Common myeloid progenitor, CD34-positive (primary cell): ENCODE measurements at regions not wholly inside any gene's neighbourhood (a gene's known extent, or its start where the extent isn't known, plus 50 kb on each side); places are given as distances from the start of the nearest gene placed in this dataset.

Experiments
- CTCF ChIA-PET: fragments of 350-600 bp; sonication (Branson Sonifier 250); formaldehyde crosslinking; loops from one replicate; lab custom pipeline; 2021; ENCODE audit warnings: antibody characterized with exemption; lab: Charles Lee
- POLR2A ChIA-PET: fragments of 350-600 bp; sonication (Branson Sonifier 250); formaldehyde crosslinking; loops from one replicate; lab custom pipeline; 2021; ENCODE audit warnings: antibody characterized with exemption; lab: Charles Lee
- DNase-seq, 3 donors: peaks; one replicate each; pipeline versions ENCODE4 v3.0.0 to v3.0.0-alpha.2; 2013
- H3K27ac ChIP-seq, 2 experiments: 1 replicate in 1 of 2; 2 replicates in 1 of 2; pipeline ENCODE4 v1.7.0; 2013; ENCODE audit warnings: inconsistent platforms in 2 of 2, low read length in 2 of 2, mild to moderate bottlenecking in 2 of 2, low read depth in 1 of 2, moderate library complexity in 1 of 2; ENCODE audit not compliant: severe bottlenecking in 2 of 2, insufficient read depth in 1 of 2, poor library complexity in 1 of 2
- H3K27me3 ChIP-seq, 5 experiments: replicated peaks in 2 of 5; 1 replicate in 3 of 5; 2 replicates in 2 of 5; pipeline versions ENCODE4 v1.6.1 to v1.7.0; 2013; ENCODE audit warnings: low read length in 4 of 5, mild to moderate bottlenecking in 2 of 5, moderate library complexity in 2 of 5, inconsistent platforms in 1 of 5; ENCODE audit not compliant: insufficient read depth in 5 of 5, control insufficient read depth in 4 of 5
- H3K36me3 ChIP-seq, 4 experiments: 1 replicate in 2 of 4; 2 replicates in 2 of 4; pipeline versions ENCODE4 v1.6.1 to v1.7.0; 2013; ENCODE audit warnings: low read length in 3 of 4, control low read depth in 1 of 4, mild to moderate bottlenecking in 1 of 4; ENCODE audit not compliant: control insufficient read depth in 4 of 4, insufficient read depth in 4 of 4
- H3K4me1 ChIP-seq, 4 experiments: 1 replicate in 3 of 4; 2 replicates in 1 of 4; pipeline versions ENCODE4 v1.6.1 to v1.7.1; 2013; ENCODE audit warnings: low read length in 3 of 4, mild to moderate bottlenecking in 3 of 4, control low read depth in 1 of 4, inconsistent platforms in 1 of 4, moderate library complexity in 1 of 4; ENCODE audit not compliant: control insufficient read depth in 4 of 4, insufficient read depth in 4 of 4; ENCODE audit errors: control extremely low read depth in 1 of 4
- H3K4me3 ChIP-seq, 7 experiments: 1 replicate in 4 of 7; 2 replicates in 3 of 7; pipeline versions ENCODE4 v1.5.1 to v1.7.0; 2013; ENCODE audit warnings: mild to moderate bottlenecking in 7 of 7, low read length in 6 of 7, moderate library complexity in 6 of 7, inconsistent platforms in 2 of 7, low read depth in 2 of 7, control low read depth in 1 of 7; ENCODE audit not compliant: insufficient read depth in 4 of 7, control insufficient read depth in 1 of 7; ENCODE audit errors: extremely low read depth in 1 of 7
- H3K9me3 ChIP-seq, 5 experiments: 1 replicate in 4 of 5; 2 replicates in 1 of 5; pipeline versions ENCODE4 v1.6.1 to v1.7.1; 2013; ENCODE audit warnings: low read length in 4 of 5, mild to moderate bottlenecking in 2 of 5, inconsistent platforms in 1 of 5, low read depth in 1 of 5, moderate library complexity in 1 of 5; ENCODE audit not compliant: control insufficient read depth in 4 of 5, insufficient read depth in 2 of 5; ENCODE audit errors: control extremely low read depth in 1 of 5
- WGBS: methylation state at CpG from one replicate; pipeline ENCODE4 v1.1.5; 2013; ENCODE audit not compliant: insufficient coverage; 5-methylcytosine and 5-hydroxymethylcytosine counted together

- no peaks in the 10 kb centered on the region for H3K4me1 ChIP-seq
- CTCF ChIA-PET = interaction anchor here (0.7 to 2.0 kb wide), 2 partner anchors 9 to 15 kb away, joined by 3 to 4 read pairs; no protein-coding TSS in a partner anchor
- no peak for DNase-seq
- WGBS = no CpG with 5 or more reads among the region's 4 CpGs
- POLR2A ChIA-PET = no interaction called here
- H3K36me3 ChIP-seq = no peaks in the 10 kb centered on the region
- H3K4me3 ChIP-seq = no peak overlapping the region
- no peaks in the 10 kb centered on the region for H3K27me3 ChIP-seq
- H3K27ac ChIP-seq = no peak overlapping the region
- no peaks in the 10 kb centered on the region for H3K9me3 ChIP-seq
Measured at GRCh38 chr18:27780061-27780745, 396.7 kb downstream of the CDH2 start.

GRCh38 chr18:27778925-27779324, 398.0 kb downstream of the CDH2 start:
- no peak overlapping the region for H3K27ac ChIP-seq
- H3K9me3 ChIP-seq = no peaks in the 10 kb centered on the region
- ChIA-PET POLR2A (no interaction called here), CTCF (interaction anchor here (1.9 to 2.0 kb wide), 2 partner anchors 16 to 22 kb away, joined by 4 read pairs; no protein-coding TSS in a partner anchor)
- no peaks in the 10 kb centered on the region for H3K4me1 ChIP-seq
- no peak overlapping the region for H3K4me3 ChIP-seq
- H3K36me3 ChIP-seq = no peaks in the 10 kb centered on the region
- H3K27me3 ChIP-seq = no peaks in the 10 kb centered on the region
- WGBS = no CpG with 5 or more reads among the region's 1 CpG
- no peak for DNase-seq

- no peak for DNase-seq
- WGBS = 0% methylated on average over 1 of the region's 2 CpGs
Measured at GRCh38 chr18:27778441-27778840, 398.5 kb downstream of the CDH2 start.

GRCh38 chr18:27772081-27772480, 404.8 kb downstream of the CDH2 start:
- Histone ChIP-seq H3K27ac (no peak overlapping the region), H3K36me3 (no peaks in the 10 kb centered on the region), H3K27me3 (no peaks in the 10 kb centered on the region), H3K4me1 (no peaks in the 10 kb centered on the region), H3K9me3 (no peaks in the 10 kb centered on the region), H3K4me3 (no peak overlapping the region)
- 80% methylated on average over 1 of the region's 5 CpGs for WGBS
- CTCF ChIA-PET = no interaction called here
- no peak for DNase-seq
- POLR2A ChIA-PET = no interaction called here

More at GRCh38 chr18:27778441-27778840, 398.5 kb downstream of the CDH2 start:
- Histone ChIP-seq H3K36me3 (no peaks in the 10 kb centered on the region), H3K4me1 (no peaks in the 10 kb centered on the region), H3K4me3 (no peak overlapping the region), H3K9me3 (no peaks in the 10 kb centered on the region), H3K27me3 (no peaks in the 10 kb centered on the region), H3K27ac (no peak overlapping the region)
- CTCF ChIA-PET = interaction anchor here (1.9 kb wide), 1 partner anchor 21 kb away, joined by 4 read pairs; no protein-coding TSS in a partner anchor
- POLR2A ChIA-PET = no interaction called here

GRCh38 chr18:27771571-27771970, 405.4 kb downstream of the CDH2 start:
- H3K4me1 ChIP-seq = no peaks in the 10 kb centered on the region
- no peaks in the 10 kb centered on the region for H3K36me3 ChIP-seq
- POLR2A ChIA-PET = no interaction called here
- no peaks in the 10 kb centered on the region for H3K27me3 ChIP-seq
- H3K27ac ChIP-seq = no peak overlapping the region
- no peak overlapping the region for H3K4me3 ChIP-seq
- CTCF ChIA-PET = no interaction called here
- no peak for DNase-seq
- H3K9me3 ChIP-seq = no peaks in the 10 kb centered on the region

GRCh38 chr18:27769152-27769551, 407.8 kb downstream of the CDH2 start:
- WGBS = no CpG with 5 or more reads among the region's 1 CpG
- CTCF ChIA-PET = no interaction called here

GRCh38 chr18:27763936-27764335, 413.0 kb downstream of the CDH2 start:
- ChIA-PET POLR2A (no interaction called here), CTCF (no interaction called here)
- H3K36me3 ChIP-seq = no peaks in the 10 kb centered on the region

More at GRCh38 chr18:27769152-27769551, 407.8 kb downstream of the CDH2 start:
- no peak for DNase-seq
- Histone ChIP-seq H3K4me3 (no peak overlapping the region), H3K27ac (no peak overlapping the region), H3K9me3 (no peaks in the 10 kb centered on the region), H3K27me3 (no peaks in the 10 kb centered on the region), H3K4me1 (no peaks in the 10 kb centered on the region), H3K36me3 (no peaks in the 10 kb centered on the region)
- POLR2A ChIA-PET = no interaction called here

More at GRCh38 chr18:27763936-27764335, 413.0 kb downstream of the CDH2 start:
- WGBS = no CpG with 5 or more reads among the region's 1 CpG
- H3K27ac ChIP-seq = no peak overlapping the region
- no peaks in the 10 kb centered on the region for H3K27me3 ChIP-seq
- H3K4me1 ChIP-seq = no peaks in the 10 kb centered on the region
- no peaks in the 10 kb centered on the region for H3K9me3 ChIP-seq
- DNase-seq = no peak
- H3K4me3 ChIP-seq = no peak overlapping the region
